OCI-LY3 (cell line): ENCODE measurements at regions not wholly inside any gene's neighbourhood (a gene's known extent, or its start where the extent isn't known, plus 50 kb on each side); places are given as distances from the start of the nearest gene placed in this dataset.

Experiments used
- CTCF ChIP-seq: fragments of 200-600, 300-600 bp; sonication (generic); IDR thresholded peaks from 2 replicates; pipeline ENCODE4 v1.5.1; 2014; ENCODE audit warnings: antibody characterized with exemption, low read length, low read depth
- EZH2phosphoT487 ChIP-seq: fragments of 200-600 bp; shearing (Covaris generic); IDR thresholded peaks from 2 replicates; pipeline ENCODE4 v1.6.1; 2018; ENCODE audit warnings: antibody characterized with exemption, mixed run types, low read depth

DNA sequence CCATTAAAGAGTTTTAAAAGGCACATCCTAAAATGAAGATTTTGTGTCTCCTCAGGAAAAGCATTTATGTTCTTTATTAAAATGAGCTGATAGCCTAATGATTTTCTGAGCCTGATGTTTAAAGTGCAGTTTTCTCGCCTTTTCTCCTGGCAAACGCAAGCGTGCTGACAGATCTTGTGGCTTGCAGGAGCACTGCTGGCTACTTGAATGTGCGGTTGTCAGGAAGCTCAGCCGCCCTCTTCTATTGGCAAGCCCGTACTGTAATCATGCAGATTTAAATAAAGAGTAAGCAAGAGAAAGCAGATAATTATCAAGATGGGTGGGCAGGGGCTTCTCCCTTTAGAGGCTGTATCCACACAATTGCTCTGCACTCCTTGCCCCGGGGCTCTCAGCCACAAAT, 139.5 kb upstream of the SPHKAP start:
- TF ChIP-seq CTCF, result no peak
- no peak for TF ChIP-seq EZH2phosphoT487
